ENCODE measurements at regions not wholly inside any gene's neighbourhood (a gene's known extent, or its start where the extent isn't known, plus 50 kb on each side); places are given as distances from the start of the nearest gene placed in this dataset.

GRCh38 chr14:86796221-86797074 is 1196.5 kb downstream of the GALC start:
- no peaks in the 10 kb centered on the region for H3K36me3 ChIP-seq (ENCODE audit: control insufficient read depth in 2 of 2, insufficient read depth in 2 of 2, low read length in 2 of 2)
- H3K4me3 ChIP-seq (ENCODE audit: low read length in 2 of 2): no peak overlapping the region
- H3K9me3 ChIP-seq (ENCODE audit: control insufficient read depth in 2 of 2, low read length in 2 of 2): peaks cover 2 to 3% of the 10 kb centered on the region in 2 donors
- no peaks in the 10 kb centered on the region for H3K4me1 ChIP-seq (ENCODE audit: control insufficient read depth in 2 of 2, insufficient read depth in 2 of 2, low read length in 2 of 2)
- no peak overlapping the region for H3K9ac ChIP-seq (ENCODE audit: low read depth in 1 of 2, low read length in 2 of 2)
- H3K27ac ChIP-seq (ENCODE audit: low read depth in 2 of 2, low read length in 2 of 2): no peak overlapping the region
- no peaks in the 10 kb centered on the region for H3K27me3 ChIP-seq (ENCODE audit: control insufficient read depth in 2 of 2, insufficient read depth in 2 of 2, low read length in 2 of 2)

GRCh38 chr14:86794689-86795088 is 1198.3 kb downstream of the GALC start:
- no peaks in the 10 kb centered on the region for H3K36me3 ChIP-seq (ENCODE audit: control insufficient read depth in 2 of 2, insufficient read depth in 2 of 2, low read length in 2 of 2)
- H3K27me3 ChIP-seq (ENCODE audit: control insufficient read depth in 2 of 2, insufficient read depth in 2 of 2, low read length in 2 of 2): no peaks in the 10 kb centered on the region
- H3K4me3 ChIP-seq (ENCODE audit: low read length in 2 of 2): no peak overlapping the region
- no peaks in the 10 kb centered on the region for H3K4me1 ChIP-seq (ENCODE audit: control insufficient read depth in 2 of 2, insufficient read depth in 2 of 2, low read length in 2 of 2)
- no peak overlapping the region for H3K27ac ChIP-seq (ENCODE audit: low read depth in 2 of 2, low read length in 2 of 2)
- H3K9ac ChIP-seq (ENCODE audit: low read depth in 1 of 2, low read length in 2 of 2): no peak overlapping the region
- peaks cover 2 to 3% of the 10 kb centered on the region in 2 donors for H3K9me3 ChIP-seq (ENCODE audit: control insufficient read depth in 2 of 2, low read length in 2 of 2)

DNA sequence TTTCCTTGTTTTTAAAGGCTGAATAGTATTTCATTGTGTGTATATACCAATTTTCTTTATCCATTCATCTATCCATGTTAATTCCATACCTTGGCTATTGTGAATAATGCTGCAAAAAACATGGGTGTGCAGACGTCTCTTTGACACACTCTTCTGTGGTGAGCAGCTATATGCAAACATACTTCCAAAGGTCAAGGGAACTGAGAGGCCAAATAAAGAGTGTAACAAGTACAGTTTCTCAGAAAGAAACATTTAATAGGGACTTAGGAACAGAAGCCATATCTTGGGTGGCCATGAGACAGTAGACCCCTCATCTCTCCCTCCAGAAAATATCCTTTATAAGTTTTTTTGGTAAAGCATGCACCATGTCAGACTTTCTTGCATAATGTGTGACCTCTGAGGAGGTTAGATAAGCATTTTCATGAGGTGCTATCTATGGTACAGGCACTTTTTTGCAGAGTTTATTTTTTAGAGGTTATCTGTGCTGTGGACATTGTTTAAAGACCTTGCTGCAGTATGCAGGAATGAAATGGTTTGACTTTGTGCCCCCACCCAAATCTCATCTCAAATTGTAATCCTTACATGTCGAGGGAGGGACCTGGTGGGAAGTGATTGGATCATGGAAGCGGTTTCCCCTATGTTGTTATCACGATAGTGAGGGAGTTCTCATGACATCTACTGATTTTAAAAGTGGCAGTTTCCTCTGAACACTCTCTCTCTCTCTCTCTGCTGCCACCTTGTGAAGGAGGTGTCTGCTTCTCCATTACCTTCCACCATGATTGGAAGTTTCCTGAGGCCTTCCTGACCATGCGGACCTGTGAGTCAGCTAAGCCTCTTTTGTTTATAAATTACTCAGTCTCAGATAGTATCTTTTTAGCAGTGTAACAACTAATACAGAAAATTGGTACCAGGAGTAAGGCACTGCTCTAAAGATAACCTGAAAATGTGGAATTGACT is 1202.3 kb downstream of the GALC start:
- Histone ChIP-seq H3K4me3 (ENCODE audit: low read length in 2 of 2) (no peak overlapping the region), H3K36me3 (ENCODE audit: control insufficient read depth in 2 of 2, insufficient read depth in 2 of 2, low read length in 2 of 2) (no peaks in the 10 kb centered on the region), H3K4me1 (ENCODE audit: control insufficient read depth in 2 of 2, insufficient read depth in 2 of 2, low read length in 2 of 2) (no peaks in the 10 kb centered on the region), H3K9ac (ENCODE audit: low read depth in 1 of 2, low read length in 2 of 2) (no peak overlapping the region), H3K9me3 (ENCODE audit: control insufficient read depth in 2 of 2, low read length in 2 of 2) (peaks cover 3 to 6% of the 10 kb centered on the region in 2 donors), H3K27ac (ENCODE audit: low read depth in 2 of 2, low read length in 2 of 2) (no peak overlapping the region), H3K27me3 (ENCODE audit: control insufficient read depth in 2 of 2, insufficient read depth in 2 of 2, low read length in 2 of 2) (no peaks in the 10 kb centered on the region)

GRCh38 chr14:86788224-86788623 is 1204.8 kb downstream of the GALC start:
- Histone ChIP-seq H3K9me3 (ENCODE audit: control insufficient read depth in 2 of 2, low read length in 2 of 2) (peaks cover 0 to 4% of the 10 kb centered on the region in 2 donors), H3K27ac (ENCODE audit: low read depth in 2 of 2, low read length in 2 of 2) (no peak overlapping the region), H3K4me1 (ENCODE audit: control insufficient read depth in 2 of 2, insufficient read depth in 2 of 2, low read length in 2 of 2) (no peaks in the 10 kb centered on the region), H3K4me3 (ENCODE audit: low read length in 2 of 2) (no peak overlapping the region), H3K27me3 (ENCODE audit: control insufficient read depth in 2 of 2, insufficient read depth in 2 of 2, low read length in 2 of 2) (no peaks in the 10 kb centered on the region), H3K9ac (ENCODE audit: low read depth in 1 of 2, low read length in 2 of 2) (no peak overlapping the region), H3K36me3 (ENCODE audit: control insufficient read depth in 2 of 2, insufficient read depth in 2 of 2, low read length in 2 of 2) (no peaks in the 10 kb centered on the region)

DNA sequence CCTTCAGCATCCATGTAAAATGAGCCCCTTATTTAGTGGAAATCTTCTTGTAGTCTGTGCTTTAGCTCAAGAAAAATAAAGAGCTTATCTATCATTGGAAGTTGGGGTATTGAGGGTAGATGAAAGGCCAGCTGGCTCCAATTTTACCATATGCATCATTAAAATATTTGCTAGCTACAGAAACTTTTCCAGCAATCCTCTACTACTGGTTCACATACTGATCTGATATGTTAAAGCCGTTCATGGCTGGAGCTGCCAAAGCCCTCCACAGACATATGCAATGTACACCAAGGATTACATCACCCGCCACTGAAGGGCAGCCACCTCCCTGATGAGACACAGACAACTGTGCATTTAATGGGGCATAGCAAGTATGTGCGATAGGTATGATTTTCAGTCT is 1205.3 kb downstream of the GALC start:
- no peaks in the 10 kb centered on the region for H3K4me1 ChIP-seq (ENCODE audit: control insufficient read depth in 2 of 2, insufficient read depth in 2 of 2, low read length in 2 of 2)
- H3K4me3 ChIP-seq (ENCODE audit: low read length in 2 of 2): no peak overlapping the region

DNA sequence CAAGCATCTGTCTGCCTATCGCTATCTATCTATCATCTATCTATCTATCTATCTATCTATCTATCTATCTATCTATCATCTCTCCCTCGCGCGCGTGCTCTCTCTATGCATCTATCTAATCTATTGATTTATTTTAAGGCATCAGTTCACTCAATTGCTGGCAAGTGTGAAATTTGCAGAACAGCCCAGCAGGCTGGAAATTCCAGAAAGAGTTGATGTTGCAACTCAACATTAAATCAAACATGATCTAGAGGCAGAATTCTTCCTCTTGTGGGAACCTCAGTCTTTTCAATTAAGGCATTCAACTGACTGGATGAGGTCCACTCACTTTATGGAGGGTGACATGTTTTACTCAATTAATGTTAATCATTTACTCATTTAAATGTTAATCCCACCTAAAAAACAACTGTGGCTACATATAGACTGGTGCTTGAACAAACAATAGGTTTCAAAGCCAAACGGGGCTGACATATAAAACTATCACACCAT is 1210.8 kb downstream of the GALC start:
- Histone ChIP-seq H3K9me3 (ENCODE audit: control insufficient read depth in 2 of 2, low read length in 2 of 2) (no peaks in the 10 kb centered on the region), H3K4me3 (ENCODE audit: low read length in 2 of 2) (no peak overlapping the region), H3K27me3 (ENCODE audit: control insufficient read depth in 2 of 2, insufficient read depth in 2 of 2, low read length in 2 of 2) (no peaks in the 10 kb centered on the region), H3K27ac (ENCODE audit: low read depth in 2 of 2, low read length in 2 of 2) (no peak overlapping the region), H3K9ac (ENCODE audit: low read depth in 1 of 2, low read length in 2 of 2) (no peak overlapping the region), H3K36me3 (ENCODE audit: control insufficient read depth in 2 of 2, insufficient read depth in 2 of 2, low read length in 2 of 2) (no peaks in the 10 kb centered on the region), H3K4me1 (ENCODE audit: control insufficient read depth in 2 of 2, insufficient read depth in 2 of 2, low read length in 2 of 2) (no peaks in the 10 kb centered on the region)

More for the DNA sequence above, 1205.3 kb downstream of the GALC start:
- Histone ChIP-seq H3K36me3 (ENCODE audit: control insufficient read depth in 2 of 2, insufficient read depth in 2 of 2, low read length in 2 of 2) (no peaks in the 10 kb centered on the region), H3K9ac (ENCODE audit: low read depth in 1 of 2, low read length in 2 of 2) (no peak overlapping the region), H3K9me3 (ENCODE audit: control insufficient read depth in 2 of 2, low read length in 2 of 2) (peaks cover 0 to 4% of the 10 kb centered on the region in 2 donors), H3K27me3 (ENCODE audit: control insufficient read depth in 2 of 2, insufficient read depth in 2 of 2, low read length in 2 of 2) (no peaks in the 10 kb centered on the region), H3K27ac (ENCODE audit: low read depth in 2 of 2, low read length in 2 of 2) (no peak overlapping the region)

DNA sequence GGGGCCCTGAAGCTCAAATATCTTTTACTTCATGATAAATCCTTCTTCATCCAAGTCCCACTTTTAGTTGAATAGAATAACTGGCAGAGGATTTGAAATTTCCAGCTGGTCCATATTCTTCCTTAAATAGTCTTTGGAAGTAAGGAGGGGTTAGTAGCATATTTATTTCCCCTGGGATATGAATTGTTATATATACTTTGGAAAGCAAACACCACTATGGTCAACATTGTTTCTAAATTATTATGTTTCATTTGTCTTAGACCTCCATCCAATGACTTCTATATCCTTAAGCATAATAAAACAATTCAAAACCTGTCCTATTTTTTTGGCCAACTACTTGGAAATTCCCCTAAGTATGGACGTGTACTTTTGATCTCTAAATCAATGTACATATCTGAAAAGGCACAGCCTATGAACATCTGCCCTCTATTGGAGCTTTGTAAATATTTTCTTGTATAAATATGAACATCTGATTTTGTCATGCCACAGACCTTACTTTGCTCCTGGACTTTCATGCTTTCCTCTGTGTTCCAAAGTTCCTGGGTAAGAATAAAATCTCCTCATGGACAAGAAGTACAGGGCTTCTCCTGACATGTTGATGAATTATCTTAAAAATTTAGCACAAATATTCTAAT is 1212.0 kb downstream of the GALC start:
- no peaks in the 10 kb centered on the region for H3K4me1 ChIP-seq (ENCODE audit: control insufficient read depth in 2 of 2, insufficient read depth in 2 of 2, low read length in 2 of 2)
- no peak overlapping the region for H3K9ac ChIP-seq (ENCODE audit: low read depth in 1 of 2, low read length in 2 of 2)
- H3K9me3 ChIP-seq (ENCODE audit: control insufficient read depth in 2 of 2, low read length in 2 of 2): peaks cover 0 to 2% of the 10 kb centered on the region in 2 donors
- H3K36me3 ChIP-seq (ENCODE audit: control insufficient read depth in 2 of 2, insufficient read depth in 2 of 2, low read length in 2 of 2): no peaks in the 10 kb centered on the region
- H3K27me3 ChIP-seq (ENCODE audit: control insufficient read depth in 2 of 2, insufficient read depth in 2 of 2, low read length in 2 of 2): no peaks in the 10 kb centered on the region
- H3K27ac ChIP-seq (ENCODE audit: low read depth in 2 of 2, low read length in 2 of 2): no peak overlapping the region
- no peak overlapping the region for H3K4me3 ChIP-seq (ENCODE audit: low read length in 2 of 2)

DNA sequence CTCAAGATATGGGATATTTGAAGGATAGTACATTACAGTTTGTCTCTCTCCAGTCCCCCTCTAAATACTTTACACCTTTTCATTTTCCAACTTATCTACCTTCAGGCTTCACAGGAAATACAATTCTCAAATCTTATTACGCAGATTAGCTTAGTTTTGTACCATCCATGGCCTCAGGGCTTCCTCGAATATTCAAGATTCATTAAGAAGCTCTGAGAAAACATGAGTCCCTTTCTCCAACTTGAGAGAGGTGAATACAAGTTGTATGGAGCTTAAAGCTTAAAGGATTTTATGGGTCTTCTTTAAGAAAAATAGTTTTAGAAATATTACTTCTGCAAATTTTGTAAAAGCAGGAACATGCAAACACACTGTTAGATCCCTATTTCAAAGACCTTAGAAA is 1212.5 kb downstream of the GALC start:
- H3K4me3 ChIP-seq (ENCODE audit: low read length in 2 of 2): no peak overlapping the region

DNA sequence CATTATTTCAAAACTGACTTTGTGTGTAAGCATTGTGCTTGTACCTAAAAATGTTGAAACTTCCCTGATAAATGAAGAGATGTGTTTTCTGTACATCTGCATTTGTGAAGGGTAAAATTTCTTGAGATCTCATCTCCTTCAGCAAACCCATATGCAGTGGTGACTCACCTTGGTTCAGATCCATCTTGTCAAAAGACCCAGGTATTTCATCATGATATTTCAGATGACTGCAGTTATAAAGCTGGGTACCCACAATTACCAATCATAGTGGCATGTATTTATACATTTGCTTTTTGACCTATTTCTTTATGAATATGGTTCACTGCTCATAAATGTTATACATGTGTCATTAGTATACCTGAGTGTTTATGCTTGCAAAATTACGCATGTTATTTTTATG is 1213.6 kb downstream of the GALC start:
- Histone ChIP-seq H3K9me3 (ENCODE audit: control insufficient read depth in 2 of 2, low read length in 2 of 2) (peaks cover 0 to 2% of the 10 kb centered on the region in 2 donors), H3K4me1 (ENCODE audit: control insufficient read depth in 2 of 2, insufficient read depth in 2 of 2, low read length in 2 of 2) (no peaks in the 10 kb centered on the region), H3K27me3 (ENCODE audit: control insufficient read depth in 2 of 2, insufficient read depth in 2 of 2, low read length in 2 of 2) (no peaks in the 10 kb centered on the region), H3K9ac (ENCODE audit: low read depth in 1 of 2, low read length in 2 of 2) (no peak overlapping the region), H3K4me3 (ENCODE audit: low read length in 2 of 2) (no peak overlapping the region), H3K27ac (ENCODE audit: low read depth in 2 of 2, low read length in 2 of 2) (no peak overlapping the region), H3K36me3 (ENCODE audit: control insufficient read depth in 2 of 2, insufficient read depth in 2 of 2, low read length in 2 of 2) (no peaks in the 10 kb centered on the region)

More for the DNA sequence above, 1212.5 kb downstream of the GALC start:
- H3K27me3 ChIP-seq (ENCODE audit: control insufficient read depth in 2 of 2, insufficient read depth in 2 of 2, low read length in 2 of 2): no peaks in the 10 kb centered on the region
- H3K4me1 ChIP-seq (ENCODE audit: control insufficient read depth in 2 of 2, insufficient read depth in 2 of 2, low read length in 2 of 2): no peaks in the 10 kb centered on the region
- peaks cover 0 to 2% of the 10 kb centered on the region in 2 donors for H3K9me3 ChIP-seq (ENCODE audit: control insufficient read depth in 2 of 2, low read length in 2 of 2)
- no peak overlapping the region for H3K27ac ChIP-seq (ENCODE audit: low read depth in 2 of 2, low read length in 2 of 2)
- no peak overlapping the region for H3K9ac ChIP-seq (ENCODE audit: low read depth in 1 of 2, low read length in 2 of 2)
- no peaks in the 10 kb centered on the region for H3K36me3 ChIP-seq (ENCODE audit: control insufficient read depth in 2 of 2, insufficient read depth in 2 of 2, low read length in 2 of 2)
